ENCODE measurements at regions not wholly inside any gene's neighbourhood (a gene's known extent, or its start where the extent isn't known, plus 50 kb on each side); places are given as distances from the start of the nearest gene placed in this dataset.

DNA sequence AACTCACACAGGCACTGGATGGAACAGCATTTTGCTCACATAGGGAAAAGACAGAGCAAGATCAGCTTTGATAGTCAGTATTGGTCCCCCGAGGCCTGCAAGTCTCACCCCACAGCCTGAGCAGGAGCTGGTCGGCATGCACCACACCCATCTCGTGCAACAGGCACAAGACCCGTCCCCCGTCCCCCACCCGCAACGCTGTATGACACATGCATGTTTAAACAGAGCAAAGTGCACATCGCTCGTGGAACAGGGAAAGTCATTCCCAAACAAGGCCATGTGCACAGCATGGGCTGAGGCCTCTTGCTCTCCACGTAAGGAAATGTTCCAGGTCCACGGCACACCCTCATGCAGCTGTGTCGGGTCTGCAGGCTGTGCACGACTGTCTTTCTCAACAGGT, 527.2 kb downstream of the ACTR3B start:
- Mint-ChIP-seq H3K4me1 (no peaks in the 10 kb centered on the region), H3K27ac (no peak overlapping the region), H3K27me3 (no peaks in the 10 kb centered on the region), H3K9me3 (peaks cover 7% of the 10 kb centered on the region), H3K36me3 (ENCODE audit: low read depth) (no peaks in the 10 kb centered on the region), H3K4me3 (no peak overlapping the region)
- POLR2A ChIA-PET = no interaction called here
- no peak for DNase-seq
- CTCF ChIA-PET = no interaction called here

DNA sequence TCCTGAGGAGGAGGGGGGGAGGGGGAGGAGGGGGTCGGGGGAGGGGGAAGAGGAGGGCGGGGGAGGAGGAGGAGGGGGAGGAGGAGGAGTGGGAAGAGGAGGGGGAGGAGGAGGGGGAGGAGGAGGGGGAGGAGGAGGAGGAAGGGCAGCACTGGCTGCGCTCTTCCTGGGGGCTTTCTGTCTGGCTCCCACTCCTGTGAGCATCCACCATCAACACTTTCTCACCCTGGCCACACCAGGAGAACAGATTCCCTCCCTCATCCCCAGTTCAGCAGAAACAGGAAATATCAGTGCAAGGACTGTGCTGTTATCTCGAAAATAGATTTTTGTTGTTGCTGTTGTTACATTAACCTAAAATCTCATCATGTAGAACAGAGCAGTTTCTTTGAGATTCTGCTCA, 530.5 kb downstream of the ACTR3B start:
- no peak overlapping the region for H3K27ac Mint-ChIP-seq
- CTCF ChIA-PET = no interaction called here

DNA sequence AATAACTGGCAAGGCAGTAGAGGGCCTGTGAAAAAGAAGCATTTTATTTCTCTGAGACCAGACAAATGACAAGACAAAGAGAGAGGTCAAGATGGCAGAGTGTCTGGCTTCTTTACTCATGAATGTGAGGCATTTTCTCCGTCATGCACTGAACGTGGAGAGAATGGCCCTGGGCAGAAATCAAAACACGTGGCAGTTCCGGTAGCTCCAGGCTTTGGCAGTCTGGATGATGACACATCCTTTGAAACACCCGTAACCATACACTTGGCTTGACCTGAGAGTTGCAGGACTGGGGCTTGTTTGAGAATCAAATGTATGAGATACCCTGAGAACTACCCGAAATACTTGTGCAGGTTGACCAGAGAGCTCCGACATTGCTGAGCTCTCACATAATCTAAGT, 537.6 kb downstream of the ACTR3B start:
- Mint-ChIP-seq H3K4me3 (no peak overlapping the region), H3K27me3 (no peaks in the 10 kb centered on the region), H3K4me1 (no peaks in the 10 kb centered on the region), H3K36me3 (ENCODE audit: low read depth) (no peaks in the 10 kb centered on the region), H3K27ac (no peak overlapping the region), H3K9me3 (peaks cover 16% of the 10 kb centered on the region)
- ChIA-PET POLR2A (no interaction called here), CTCF (no interaction called here)
- DNase-seq = no peak

More for the DNA sequence above, 530.5 kb downstream of the ACTR3B start:
- Mint-ChIP-seq H3K36me3 (ENCODE audit: low read depth) (no peaks in the 10 kb centered on the region), H3K4me1 (no peaks in the 10 kb centered on the region), H3K4me3 (no peak overlapping the region), H3K9me3 (peaks cover 2% of the 10 kb centered on the region), H3K27me3 (no peaks in the 10 kb centered on the region)
- POLR2A ChIA-PET = no interaction called here
- no peak for DNase-seq

DNA sequence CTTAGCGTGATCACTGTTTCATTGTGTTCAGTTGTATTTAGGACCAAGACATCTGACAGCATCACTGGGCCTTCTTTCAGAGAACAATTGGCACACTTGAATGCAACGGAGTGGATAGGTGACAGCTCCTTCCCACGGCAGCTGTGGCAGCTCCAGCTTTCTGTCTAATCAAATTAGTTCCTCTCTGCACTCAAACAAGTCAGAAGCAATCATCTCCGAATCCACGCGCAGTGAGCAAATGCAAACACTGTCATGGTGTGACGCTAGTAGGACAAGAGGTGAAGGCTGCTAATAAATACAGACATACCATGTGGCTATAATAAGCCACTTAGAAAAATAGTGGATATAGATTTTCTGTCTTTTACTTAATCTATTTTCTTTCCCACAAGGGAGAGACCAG, 542.4 kb downstream of the ACTR3B start:
- no peak for DNase-seq
- POLR2A ChIA-PET = no interaction called here
- no peaks in the 10 kb centered on the region for H3K36me3 Mint-ChIP-seq (ENCODE audit: low read depth)
- H3K4me1 Mint-ChIP-seq = no peaks in the 10 kb centered on the region
- H3K27ac Mint-ChIP-seq = no peak overlapping the region
- peaks cover 15% of the 10 kb centered on the region for H3K9me3 Mint-ChIP-seq
- H3K27me3 Mint-ChIP-seq = no peaks in the 10 kb centered on the region
- H3K4me3 Mint-ChIP-seq = no peak overlapping the region
- CTCF ChIA-PET = no interaction called here

DNA sequence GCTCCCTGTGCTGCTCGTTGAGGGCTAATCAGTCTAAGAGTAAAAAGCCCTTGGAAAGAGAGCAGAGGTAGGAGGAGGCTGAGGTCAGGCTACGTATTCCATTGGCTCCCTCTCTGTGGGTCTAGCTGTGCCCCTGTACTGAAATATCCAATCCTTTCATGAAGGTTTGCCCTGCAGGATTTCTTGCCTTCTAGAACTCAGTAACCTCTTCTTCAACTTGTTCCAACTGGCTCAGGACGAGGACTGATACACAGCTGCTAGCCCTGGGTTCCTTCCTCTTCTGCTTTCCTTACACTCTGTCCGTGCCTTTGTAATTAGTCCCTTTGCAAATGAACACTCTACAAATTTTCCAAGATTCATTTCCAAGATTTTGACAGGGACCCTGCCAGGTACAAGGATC, 560.5 kb downstream of the ACTR3B start:
- no peak for DNase-seq
- H3K4me1 Mint-ChIP-seq = no peaks in the 10 kb centered on the region
- ChIA-PET POLR2A (no interaction called here), CTCF (no interaction called here)
- no peaks in the 10 kb centered on the region for H3K27me3 Mint-ChIP-seq
- H3K4me3 Mint-ChIP-seq = no peak overlapping the region
- H3K9me3 Mint-ChIP-seq = peaks cover 15% of the 10 kb centered on the region
- no peak overlapping the region for H3K27ac Mint-ChIP-seq
- H3K36me3 Mint-ChIP-seq (ENCODE audit: low read depth) = no peaks in the 10 kb centered on the region

DNA sequence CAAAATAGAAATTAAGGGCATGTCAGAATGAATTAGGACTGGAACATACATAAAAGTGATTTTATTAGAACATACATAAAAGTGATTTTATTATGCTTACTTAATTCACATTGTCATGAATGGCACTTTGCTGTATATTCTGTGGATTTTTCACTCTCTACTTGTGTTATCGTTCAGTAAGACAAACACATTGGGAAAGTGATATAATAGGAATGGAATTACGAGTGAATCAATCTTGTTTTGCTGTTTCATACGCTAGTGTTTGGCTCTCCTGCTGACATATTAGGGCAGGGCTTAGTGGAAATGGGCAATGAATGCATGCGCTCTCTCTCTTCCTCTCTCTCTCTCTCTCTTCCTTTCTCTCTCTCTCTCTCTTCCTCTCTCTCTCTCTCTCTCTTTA, 561.1 kb downstream of the ACTR3B start:
- Mint-ChIP-seq H3K36me3 (ENCODE audit: low read depth) (no peaks in the 10 kb centered on the region), H3K27ac (no peak overlapping the region), H3K9me3 (peaks cover 15% of the 10 kb centered on the region), H3K27me3 (no peaks in the 10 kb centered on the region), H3K4me1 (no peaks in the 10 kb centered on the region), H3K4me3 (no peak overlapping the region)
- no peak for DNase-seq
- ChIA-PET CTCF (no interaction called here), POLR2A (no interaction called here)

DNA sequence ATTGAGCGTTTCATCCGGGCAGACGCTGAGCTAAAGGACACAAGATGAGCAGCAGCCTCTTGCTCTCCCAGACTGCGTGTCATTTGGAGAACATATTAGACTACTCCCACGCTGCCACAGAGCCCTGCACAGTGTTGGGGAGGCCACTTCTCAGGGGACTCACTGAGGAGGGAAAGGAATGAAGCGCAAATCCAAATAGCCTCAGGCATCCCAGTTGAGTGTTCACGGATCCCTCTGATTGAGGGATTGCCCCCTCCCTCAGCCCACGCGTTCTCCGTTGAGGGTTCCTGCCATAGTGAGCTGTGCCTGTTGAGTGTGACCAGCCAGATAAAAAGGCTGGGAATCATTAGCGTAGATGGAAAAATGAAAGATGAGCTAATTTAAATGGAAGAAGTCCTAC, 563.4 kb downstream of the ACTR3B start:
- H3K4me3 Mint-ChIP-seq = no peak overlapping the region
- no peaks in the 10 kb centered on the region for H3K27me3 Mint-ChIP-seq
- ChIA-PET POLR2A (no interaction called here), CTCF (no interaction called here)
- DNase-seq = no peak
- H3K9me3 Mint-ChIP-seq = peaks cover 22% of the 10 kb centered on the region
- H3K4me1 Mint-ChIP-seq = no peaks in the 10 kb centered on the region
- no peak overlapping the region for H3K27ac Mint-ChIP-seq
- H3K36me3 Mint-ChIP-seq (ENCODE audit: low read depth) = no peaks in the 10 kb centered on the region

DNA sequence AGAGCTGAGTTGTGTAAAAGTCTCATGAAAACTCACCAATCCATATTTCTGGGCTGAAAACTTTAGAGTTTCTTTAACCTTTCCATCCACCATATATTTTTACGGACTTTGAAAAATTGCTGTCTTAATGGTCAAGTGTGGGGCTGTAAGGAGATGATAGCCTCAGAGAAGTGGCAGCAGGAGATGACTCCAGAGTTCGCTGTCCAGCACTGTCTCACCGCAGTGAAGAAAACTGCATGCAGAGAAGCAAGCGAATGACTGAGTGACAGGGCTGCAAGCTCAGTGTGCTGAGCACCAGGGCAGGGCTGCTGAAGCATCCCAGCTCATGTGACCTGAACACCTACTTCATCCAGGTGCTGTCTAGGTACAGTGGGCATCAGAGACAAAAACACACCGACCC, 564.5 kb downstream of the ACTR3B start:
- H3K9me3 Mint-ChIP-seq = peaks cover 21% of the 10 kb centered on the region
- H3K4me3 Mint-ChIP-seq = no peak overlapping the region
- ChIA-PET CTCF (no interaction called here), POLR2A (no interaction called here)
- no peaks in the 10 kb centered on the region for H3K27me3 Mint-ChIP-seq
- H3K27ac Mint-ChIP-seq = no peak overlapping the region
- no peaks in the 10 kb centered on the region for H3K36me3 Mint-ChIP-seq (ENCODE audit: low read depth)
- no peaks in the 10 kb centered on the region for H3K4me1 Mint-ChIP-seq
- DNase-seq = no peak

DNA sequence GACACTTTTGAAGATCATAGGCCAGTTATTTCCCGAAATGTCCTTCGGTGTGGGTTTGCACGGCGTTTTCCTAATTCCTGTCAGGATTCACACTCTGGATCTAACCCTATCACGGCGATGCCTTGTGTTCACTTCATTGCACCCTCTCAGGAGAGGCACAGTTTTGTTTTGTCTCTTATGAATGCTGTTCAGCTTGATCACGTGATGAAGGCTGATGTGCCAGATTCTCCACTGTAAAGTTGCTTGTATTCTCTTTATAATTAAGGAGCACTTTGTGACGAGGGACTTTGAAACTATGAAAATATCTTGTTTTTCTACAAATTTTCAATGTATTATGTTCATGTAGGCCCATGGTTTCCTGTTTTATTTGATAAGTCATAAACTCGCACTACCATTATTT, 568.1 kb downstream of the ACTR3B start:
- no peaks in the 10 kb centered on the region for H3K4me1 Mint-ChIP-seq
- CTCF ChIA-PET = no interaction called here

DNA sequence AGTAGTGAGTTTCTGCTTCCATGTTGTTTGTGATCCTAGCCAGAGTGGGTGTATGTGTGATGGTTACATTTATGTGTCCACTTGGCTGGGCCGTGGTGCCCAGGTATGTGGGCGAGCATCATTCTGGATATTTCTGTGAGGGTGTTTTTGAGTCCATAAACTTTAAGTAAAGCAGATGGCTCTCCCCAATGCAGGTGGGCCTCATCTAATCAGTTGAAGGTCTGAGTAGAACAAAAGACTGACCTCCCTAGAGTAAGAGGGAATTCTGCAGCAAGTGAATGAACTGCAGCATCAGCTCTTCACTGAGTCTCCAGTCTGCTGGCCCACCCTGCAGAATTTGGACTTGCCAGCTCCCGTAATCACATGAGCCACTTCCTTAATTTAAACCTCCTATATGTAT, 571.9 kb downstream of the ACTR3B start:
- H3K9me3 Mint-ChIP-seq = peaks cover 12% of the 10 kb centered on the region
- H3K4me3 Mint-ChIP-seq = no peak overlapping the region
- H3K36me3 Mint-ChIP-seq (ENCODE audit: low read depth) = no peaks in the 10 kb centered on the region
- no peaks in the 10 kb centered on the region for H3K4me1 Mint-ChIP-seq
- no peaks in the 10 kb centered on the region for H3K27me3 Mint-ChIP-seq
- no peak overlapping the region for H3K27ac Mint-ChIP-seq
- CTCF ChIA-PET = no interaction called here
- POLR2A ChIA-PET = no interaction called here
- no peak for DNase-seq

More for the DNA sequence above, 568.1 kb downstream of the ACTR3B start:
- Mint-ChIP-seq H3K9me3 (peaks cover 19% of the 10 kb centered on the region), H3K36me3 (ENCODE audit: low read depth) (no peaks in the 10 kb centered on the region), H3K4me3 (no peak overlapping the region), H3K27ac (no peak overlapping the region), H3K27me3 (no peaks in the 10 kb centered on the region)
- POLR2A ChIA-PET = no interaction called here
- no peak for DNase-seq

DNA sequence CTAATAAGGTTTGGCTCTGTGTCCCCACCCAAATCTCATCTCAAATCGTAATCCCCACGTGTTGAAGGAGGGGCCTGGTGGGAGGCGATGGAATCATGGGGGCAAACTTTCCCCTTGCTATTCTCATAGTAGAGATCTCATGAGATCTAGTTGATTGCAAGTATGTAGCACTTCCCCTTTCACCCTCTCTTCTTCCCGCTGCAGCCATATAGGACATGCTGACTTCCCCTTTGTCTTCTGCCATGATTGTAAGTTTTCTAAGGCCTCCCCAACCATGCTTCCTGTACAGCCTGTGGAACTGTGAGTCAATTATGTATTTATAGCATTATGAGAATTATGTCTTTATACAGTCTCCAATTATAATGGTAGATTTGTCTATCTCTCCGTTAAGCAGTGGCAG, 594.5 kb downstream of the ACTR3B start:
- no peaks in the 10 kb centered on the region for H3K36me3 Mint-ChIP-seq (ENCODE audit: low read depth)
- no peaks in the 10 kb centered on the region for H3K4me1 Mint-ChIP-seq
- CTCF ChIA-PET = no interaction called here
- no peak overlapping the region for H3K4me3 Mint-ChIP-seq
- H3K27me3 Mint-ChIP-seq = no peaks in the 10 kb centered on the region
- peaks cover 5% of the 10 kb centered on the region for H3K9me3 Mint-ChIP-seq
- no peak overlapping the region for H3K27ac Mint-ChIP-seq
- POLR2A ChIA-PET = no interaction called here
- DNase-seq = no peak

DNA sequence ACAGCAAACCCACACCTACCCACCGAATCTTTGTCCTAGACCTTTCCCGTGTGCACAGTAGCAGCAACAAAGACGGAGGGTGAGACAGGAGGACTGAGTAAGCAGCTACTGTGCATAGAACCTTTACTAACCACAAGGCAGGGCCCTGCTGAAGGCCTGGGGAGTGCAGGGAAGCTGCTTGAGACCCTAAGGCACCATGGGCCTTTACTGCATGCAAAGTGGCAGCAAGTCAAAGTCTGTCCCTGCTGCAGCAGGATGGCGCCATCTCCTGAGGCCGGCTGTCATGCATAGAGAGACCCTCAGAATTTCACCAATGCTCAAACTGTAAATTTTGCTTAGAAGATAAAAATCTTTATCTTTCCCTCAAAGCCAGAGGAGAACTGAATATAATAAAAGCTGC, 610.5 kb downstream of the ACTR3B start:
- POLR2A ChIA-PET = no interaction called here
- Mint-ChIP-seq H3K27me3 (no peaks in the 10 kb centered on the region), H3K4me3 (no peak overlapping the region), H3K4me1 (no peaks in the 10 kb centered on the region), H3K36me3 (ENCODE audit: low read depth) (no peaks in the 10 kb centered on the region), H3K9me3 (peaks cover 5% of the 10 kb centered on the region), H3K27ac (no peak overlapping the region)
- CTCF ChIA-PET = no interaction called here
- DNase-seq = no peak

DNA sequence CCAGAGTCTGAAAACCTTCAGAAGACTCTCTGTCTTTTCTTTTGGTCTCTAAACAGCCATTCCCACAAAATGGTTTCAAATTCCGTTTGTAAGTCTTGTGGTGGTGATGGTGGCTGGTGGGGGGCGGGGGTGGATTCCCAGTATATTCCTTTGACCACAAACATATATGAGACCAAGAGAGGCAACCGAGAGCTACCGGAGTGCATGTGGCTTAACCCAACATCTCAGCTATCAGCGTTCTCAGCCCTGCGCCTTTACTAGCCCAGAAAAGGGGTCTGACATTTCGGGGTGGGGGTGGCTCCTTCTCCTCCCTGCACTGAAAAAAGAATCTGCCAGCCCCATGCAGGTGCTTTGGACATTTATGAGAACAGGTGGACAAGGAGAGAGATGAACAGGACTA, 621.1 kb downstream of the ACTR3B start:
- Mint-ChIP-seq H3K9me3 (no peaks in the 10 kb centered on the region), H3K4me3 (no peak overlapping the region), H3K27me3 (no peaks in the 10 kb centered on the region), H3K4me1 (no peaks in the 10 kb centered on the region), H3K36me3 (ENCODE audit: low read depth) (no peaks in the 10 kb centered on the region), H3K27ac (no peak overlapping the region)
- ChIA-PET POLR2A (no interaction called here), CTCF (no interaction called here)
- no peak for DNase-seq

DNA sequence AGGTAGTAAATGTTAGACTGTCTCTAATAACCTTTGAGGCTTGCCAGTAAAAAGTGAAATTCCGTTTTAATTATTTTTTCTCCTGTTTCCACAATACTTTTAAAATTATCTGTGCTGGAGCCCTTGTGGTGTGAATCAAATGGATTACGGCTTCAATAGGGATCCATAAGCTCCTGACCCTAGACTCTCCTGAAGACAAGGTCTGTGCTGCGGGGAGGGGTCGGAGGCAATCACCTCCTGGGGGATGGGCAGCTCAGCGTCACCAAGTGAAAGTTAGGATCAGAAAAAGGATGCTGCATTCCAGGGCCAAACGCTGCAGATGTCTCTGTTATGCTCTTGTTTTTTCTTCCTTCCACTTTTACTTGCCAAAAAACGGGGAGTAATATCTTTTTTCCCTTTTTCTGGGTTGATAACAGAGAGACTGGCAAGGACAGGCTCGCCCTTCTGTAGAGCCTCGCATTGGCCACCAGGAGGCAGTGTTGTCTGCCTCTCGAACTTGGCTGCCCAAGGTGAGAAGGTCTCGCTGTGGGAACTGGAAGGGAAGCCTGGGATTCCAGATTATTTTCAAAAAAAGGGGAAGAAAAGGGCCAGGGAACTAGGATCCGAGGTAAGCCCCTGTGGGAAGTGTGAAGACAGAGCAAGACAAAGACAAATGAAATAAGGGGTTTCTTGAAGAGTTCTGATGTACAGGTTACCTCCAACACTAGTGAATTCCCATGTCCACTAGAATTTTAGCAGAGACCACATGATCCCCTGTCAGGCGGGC, 621.9 kb downstream of the ACTR3B start:
- ChIA-PET CTCF (no interaction called here), POLR2A (no interaction called here)
- Mint-ChIP-seq H3K27me3 (no peaks in the 10 kb centered on the region), H3K36me3 (ENCODE audit: low read depth) (no peaks in the 10 kb centered on the region), H3K4me1 (no peaks in the 10 kb centered on the region), H3K27ac (no peak overlapping the region), H3K9me3 (no peaks in the 10 kb centered on the region), H3K4me3 (no peak overlapping the region)
- DNase-seq = no peak

DNA sequence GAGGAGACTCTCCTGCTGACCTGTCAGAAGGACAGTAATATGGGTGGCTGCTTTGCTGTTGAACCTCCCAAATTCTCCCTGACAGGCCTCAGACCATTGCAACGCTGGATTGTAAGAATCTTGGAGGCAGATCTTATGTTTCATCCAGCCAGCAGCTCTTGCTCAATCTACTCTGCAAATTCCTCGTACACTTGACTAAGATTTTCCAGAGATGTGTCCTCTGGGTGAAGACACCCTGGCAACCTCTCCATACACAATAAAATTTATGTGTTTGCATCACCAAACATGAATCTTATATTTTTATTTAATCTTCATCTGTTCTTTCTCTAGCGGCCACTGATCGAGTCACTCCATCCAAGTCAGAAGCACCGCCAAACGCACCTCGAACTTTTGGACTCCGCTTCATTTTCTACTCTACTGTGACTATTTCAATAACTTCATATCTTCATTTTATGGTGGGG, 623.1 kb downstream of the ACTR3B start:
- DNase-seq = no peak
- CTCF ChIA-PET = no interaction called here
- no peak overlapping the region for H3K27ac Mint-ChIP-seq
- no peaks in the 10 kb centered on the region for H3K36me3 Mint-ChIP-seq (ENCODE audit: low read depth)
- H3K4me3 Mint-ChIP-seq = no peak overlapping the region
- H3K9me3 Mint-ChIP-seq = no peaks in the 10 kb centered on the region
- no peaks in the 10 kb centered on the region for H3K4me1 Mint-ChIP-seq
- H3K27me3 Mint-ChIP-seq = no peaks in the 10 kb centered on the region
- POLR2A ChIA-PET = no interaction called here

Data from activated CD4-positive, alpha-beta memory T cell treated with anti-CD3 and anti-CD28 coated beads, Interleukin-2, amount 10 ng/mL, durations not matched to agents 7 days and 5 days (primary cell).